Cardiac fibroblast (primary cell): ENCODE measurements at regions not wholly inside any gene's neighbourhood (a gene's known extent, or its start where the extent isn't known, plus 50 kb on each side); places are given as distances from the start of the nearest gene placed in this dataset.

Source experiments
- DNase-seq, 2 donors: peaks; one replicate each; pipeline versions ENCODE4 v3.0.0 to v3.0.0-alpha.2; 2010; ENCODE audit warnings: low read depth in 2 of 2
- H3K4me3 ChIP-seq, 2 donors: replicated peaks in 1 of 2; 1 replicate in 1 of 2; 2 replicates in 1 of 2; pipeline ENCODE4 v1.5.1; 2011; ENCODE audit warnings: low read depth in 2 of 2, low read length in 2 of 2, mild to moderate bottlenecking in 2 of 2, moderate library complexity in 1 of 2
- TF ChIP-seq, protein P1 (sequence below): IDR thresholded peaks from one replicate; pipeline ENCODE4 v1.5.1; 2011; ENCODE audit warnings: low read depth, mild to moderate bottlenecking, low read length, inconsistent platforms

GRCh38 chr6:140082867-140083297 is 708.4 kb upstream of the CITED2 start:
- peak; percentile 77 to 86 for DNase-seq
- TF ChIP-seq, protein P1, sequence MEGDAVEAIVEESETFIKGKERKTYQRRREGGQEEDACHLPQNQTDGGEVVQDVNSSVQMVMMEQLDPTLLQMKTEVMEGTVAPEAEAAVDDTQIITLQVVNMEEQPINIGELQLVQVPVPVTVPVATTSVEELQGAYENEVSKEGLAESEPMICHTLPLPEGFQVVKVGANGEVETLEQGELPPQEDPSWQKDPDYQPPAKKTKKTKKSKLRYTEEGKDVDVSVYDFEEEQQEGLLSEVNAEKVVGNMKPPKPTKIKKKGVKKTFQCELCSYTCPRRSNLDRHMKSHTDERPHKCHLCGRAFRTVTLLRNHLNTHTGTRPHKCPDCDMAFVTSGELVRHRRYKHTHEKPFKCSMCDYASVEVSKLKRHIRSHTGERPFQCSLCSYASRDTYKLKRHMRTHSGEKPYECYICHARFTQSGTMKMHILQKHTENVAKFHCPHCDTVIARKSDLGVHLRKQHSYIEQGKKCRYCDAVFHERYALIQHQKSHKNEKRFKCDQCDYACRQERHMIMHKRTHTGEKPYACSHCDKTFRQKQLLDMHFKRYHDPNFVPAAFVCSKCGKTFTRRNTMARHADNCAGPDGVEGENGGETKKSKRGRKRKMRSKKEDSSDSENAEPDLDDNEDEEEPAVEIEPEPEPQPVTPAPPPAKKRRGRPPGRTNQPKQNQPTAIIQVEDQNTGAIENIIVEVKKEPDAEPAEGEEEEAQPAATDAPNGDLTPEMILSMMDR: no peak
- no peak overlapping the region for H3K4me3 ChIP-seq

DNA sequence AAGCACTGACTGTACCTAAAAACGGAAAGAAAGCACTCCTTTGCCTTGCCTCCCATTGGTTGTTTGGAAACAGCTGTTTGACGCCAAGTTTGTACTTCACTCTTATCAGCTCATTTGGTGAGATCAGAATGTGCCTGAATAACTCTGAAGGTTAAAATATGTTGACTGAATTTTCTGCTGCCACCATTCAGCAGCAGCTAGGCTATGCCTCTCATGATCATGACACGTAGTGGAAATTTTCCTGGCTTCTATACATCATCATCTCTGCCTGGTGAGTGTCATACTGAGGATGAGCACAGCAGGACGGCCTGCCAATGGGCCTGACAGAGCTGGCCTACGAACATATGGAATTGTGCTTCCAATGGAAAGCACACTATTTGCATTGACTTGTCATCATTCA is 704.9 kb upstream of the CITED2 start:
- peak; percentile 87 to 97 for DNase-seq
- TF ChIP-seq, protein P1: no peak
- H3K4me3 ChIP-seq: no peak overlapping the region

GRCh38 chr6:140078561-140079125 is 704.2 kb upstream of the CITED2 start:
- no peak overlapping the region for H3K4me3 ChIP-seq
- TF ChIP-seq, protein P1: no peak
- peak; percentile 91 to 96 for DNase-seq

GRCh38 chr6:140077827-140078560 is 703.5 kb upstream of the CITED2 start:
- no peak for DNase-seq
- TF ChIP-seq, protein P1: no peak

DNA sequence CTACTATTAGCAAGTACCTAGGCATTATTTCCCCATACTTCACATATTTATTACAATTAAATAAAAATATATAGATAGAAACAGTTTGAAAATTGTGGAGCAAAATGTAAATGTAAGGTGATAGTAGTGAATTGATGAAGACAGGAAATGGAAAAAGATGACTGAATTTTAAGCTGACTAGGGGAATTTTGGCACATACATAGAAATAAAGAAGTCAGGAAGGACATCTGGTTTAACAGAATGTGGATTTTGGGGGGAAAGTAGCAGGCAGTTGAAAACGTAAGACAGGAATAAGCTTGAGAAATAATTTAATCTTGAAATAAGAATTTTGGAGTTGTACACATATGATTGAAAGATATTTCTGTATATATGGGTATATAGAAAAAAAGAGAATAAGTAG is 701.7 kb upstream of the CITED2 start:
- no peak for DNase-seq
- TF ChIP-seq, protein P1: no peak
- no peak overlapping the region for H3K4me3 ChIP-seq

More at GRCh38 chr6:140077827-140078560, 703.5 kb upstream of the CITED2 start:
- H3K4me3 ChIP-seq: no peak overlapping the region

GRCh38 chr6:140073456-140073855 is 699.0 kb upstream of the CITED2 start:
- TF ChIP-seq, protein P1: no peak
- H3K4me3 ChIP-seq: no peak overlapping the region
- DNase-seq: peak; percentile 90 to 92
